ENCODE measurements at regions not wholly inside any gene's neighbourhood (a gene's known extent, or its start where the extent isn't known, plus 50 kb on each side); places are given as distances from the start of the nearest gene placed in this dataset.

- Mint-ChIP-seq H3K27ac (ENCODE audit: unreplicated experiment) (no peak overlapping the region), H3K36me3 (ENCODE audit: low read depth) (no peaks in the 10 kb centered on the region), H3K9me3 (no peaks in the 10 kb centered on the region), H3K4me1 (no peaks in the 10 kb centered on the region), H3K4me3 (no peak overlapping the region), H3K27me3 (ENCODE audit: low read depth) (no peaks in the 10 kb centered on the region)
- DNase-seq (ENCODE audit: low read depth, low spot score): no peak
- TF ChIP-seq CTCF (conservative IDR thresholded peaks at IDR 0.05): no peak
Measured at GRCh38 chr13:55402870-55403269, 1737.8 kb upstream of the PRR20A start.

GRCh38 chr13:55403887-55404487, 1736.7 kb upstream of the PRR20A start:
- Mint-ChIP-seq H3K4me3 (no peak overlapping the region), H3K36me3 (ENCODE audit: low read depth) (no peaks in the 10 kb centered on the region), H3K9me3 (no peaks in the 10 kb centered on the region), H3K27ac (ENCODE audit: unreplicated experiment) (no peak overlapping the region), H3K4me1 (no peaks in the 10 kb centered on the region), H3K27me3 (ENCODE audit: low read depth) (no peaks in the 10 kb centered on the region)
- DNase-seq (ENCODE audit: low read depth, low spot score): no peak
- TF ChIP-seq CTCF (conservative IDR thresholded peaks at IDR 0.05): no peak

- Mint-ChIP-seq H3K27me3 (ENCODE audit: low read depth) (no peaks in the 10 kb centered on the region), H3K4me1 (no peaks in the 10 kb centered on the region), H3K4me3 (no peak overlapping the region), H3K9me3 (no peaks in the 10 kb centered on the region), H3K36me3 (ENCODE audit: low read depth) (no peaks in the 10 kb centered on the region), H3K27ac (ENCODE audit: unreplicated experiment) (no peak overlapping the region)
- no peak for DNase-seq (ENCODE audit: low read depth, low spot score)
- no peak for TF ChIP-seq CTCF (conservative IDR thresholded peaks at IDR 0.05)
Measured at GRCh38 chr13:55410398-55411330, 1730.1 kb upstream of the PRR20A start.

GRCh38 chr13:55418095-55418494, 1722.6 kb upstream of the PRR20A start:
- no peaks in the 10 kb centered on the region for H3K9me3 Mint-ChIP-seq
- H3K36me3 Mint-ChIP-seq (ENCODE audit: low read depth): no peaks in the 10 kb centered on the region
- no peaks in the 10 kb centered on the region for H3K27me3 Mint-ChIP-seq (ENCODE audit: low read depth)
- peaks cover 7% of the 10 kb centered on the region for H3K4me1 Mint-ChIP-seq
- H3K27ac Mint-ChIP-seq (ENCODE audit: unreplicated experiment): no peak overlapping the region
- TF ChIP-seq CTCF (conservative IDR thresholded peaks at IDR 0.05): no peak
- DNase-seq (ENCODE audit: low read depth, low spot score): no peak
- H3K4me3 Mint-ChIP-seq: no peak overlapping the region

- Mint-ChIP-seq H3K9me3 (peaks cover 5% of the 10 kb centered on the region), H3K27ac (ENCODE audit: unreplicated experiment) (no peak overlapping the region), H3K4me1 (peaks cover 11% of the 10 kb centered on the region), H3K27me3 (ENCODE audit: low read depth) (no peaks in the 10 kb centered on the region), H3K4me3 (no peak overlapping the region), H3K36me3 (ENCODE audit: low read depth) (no peaks in the 10 kb centered on the region)
- no peak for DNase-seq (ENCODE audit: low read depth, low spot score)
- TF ChIP-seq CTCF (conservative IDR thresholded peaks at IDR 0.05): no peak
Measured at GRCh38 chr13:55432814-55433213, 1707.9 kb upstream of the PRR20A start.

All from neural crest cell (in vitro differentiated cells).